ENCODE measurements at regions not wholly inside any gene's neighbourhood (a gene's known extent, or its start where the extent isn't known, plus 50 kb on each side); places are given as distances from the start of the nearest gene placed in this dataset.

DNA sequence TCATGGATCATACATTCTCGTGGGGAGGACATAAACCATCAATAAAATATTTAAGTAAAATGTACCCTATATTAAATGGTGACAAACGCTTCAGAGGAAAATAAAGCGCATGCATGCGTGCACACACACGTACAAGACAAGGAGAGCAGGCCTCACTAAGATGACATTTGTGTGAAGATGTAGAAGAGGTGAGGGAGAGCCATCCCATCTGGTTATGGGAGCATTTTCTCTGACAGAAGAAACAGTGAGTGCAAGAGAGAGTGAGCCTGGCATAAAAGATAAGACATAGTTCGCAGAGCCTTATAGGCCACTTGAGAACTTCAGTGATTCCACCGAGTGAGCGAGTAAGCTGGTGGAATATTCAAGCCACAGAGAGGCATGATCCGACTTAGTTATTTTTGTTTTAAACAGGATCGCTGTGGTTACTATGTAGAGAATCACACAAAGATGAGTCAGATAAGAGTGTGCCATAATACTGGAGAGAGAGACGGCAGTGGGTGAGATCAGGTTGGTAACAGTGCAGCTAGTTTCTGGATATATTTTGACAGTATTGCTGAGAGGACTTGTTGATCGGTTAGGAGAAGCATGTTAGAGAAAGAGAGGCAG, 624.2 kb downstream of the PLPP3 start:
- DNase-seq, result no peak

GRCh38 chr1:55951291-55951690, 628.1 kb downstream of the PLPP3 start:
- DNase-seq, result no peak

DNA sequence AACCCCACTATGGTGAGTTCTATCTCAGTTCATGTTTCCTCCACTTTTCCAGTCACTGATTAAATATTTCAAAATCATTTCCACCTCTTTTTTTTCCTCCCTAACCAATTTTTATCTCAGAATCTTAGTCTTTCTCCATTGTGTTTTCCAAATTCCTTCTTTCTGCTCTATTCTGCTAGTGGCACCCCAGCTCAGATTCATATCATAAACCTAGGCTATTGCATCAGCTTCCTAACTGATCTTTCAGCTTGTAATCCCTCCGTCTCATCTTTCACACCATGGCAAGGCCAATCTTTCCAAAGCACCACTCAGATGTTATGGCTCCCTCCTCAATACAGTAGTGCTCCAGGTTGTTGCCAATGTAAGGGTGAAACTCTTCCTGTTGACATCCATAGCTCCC, 631.9 kb downstream of the PLPP3 start:
- no peak for DNase-seq

DNA sequence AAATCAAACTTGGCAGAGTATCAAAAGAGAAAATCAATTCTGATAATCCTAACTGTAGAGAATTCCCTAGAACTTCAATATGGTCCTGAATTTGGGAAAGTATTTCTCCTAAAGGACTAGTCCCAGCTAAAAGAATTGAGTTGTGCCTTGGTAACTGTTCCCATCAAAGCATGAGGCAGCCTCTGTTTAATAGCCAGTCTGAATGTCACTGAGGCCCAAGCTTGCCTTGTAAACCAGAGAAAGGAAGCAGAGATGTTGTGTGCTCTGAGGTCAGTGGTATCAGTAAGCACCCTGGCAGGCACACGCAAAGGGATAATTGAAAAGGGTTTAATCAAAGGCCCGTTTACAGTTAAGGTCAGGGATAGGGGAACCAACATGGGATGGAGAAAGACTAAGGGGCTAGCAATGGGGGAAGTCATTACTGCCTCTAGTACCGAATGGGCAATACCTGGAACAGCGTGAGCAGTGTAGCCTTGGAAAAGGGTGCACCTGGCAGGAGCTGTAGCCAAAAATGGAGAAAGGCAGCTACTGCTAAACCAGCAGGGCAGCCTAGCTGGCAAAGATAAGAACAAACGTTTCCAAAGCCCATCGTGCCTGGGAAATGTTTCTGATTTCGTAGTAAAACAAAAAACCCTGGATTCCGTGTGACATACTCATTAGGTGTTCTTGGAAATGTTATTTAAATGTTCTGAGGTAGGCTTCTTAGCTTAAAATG, 635.5 kb downstream of the PLPP3 start:
- no peak for DNase-seq

DNA sequence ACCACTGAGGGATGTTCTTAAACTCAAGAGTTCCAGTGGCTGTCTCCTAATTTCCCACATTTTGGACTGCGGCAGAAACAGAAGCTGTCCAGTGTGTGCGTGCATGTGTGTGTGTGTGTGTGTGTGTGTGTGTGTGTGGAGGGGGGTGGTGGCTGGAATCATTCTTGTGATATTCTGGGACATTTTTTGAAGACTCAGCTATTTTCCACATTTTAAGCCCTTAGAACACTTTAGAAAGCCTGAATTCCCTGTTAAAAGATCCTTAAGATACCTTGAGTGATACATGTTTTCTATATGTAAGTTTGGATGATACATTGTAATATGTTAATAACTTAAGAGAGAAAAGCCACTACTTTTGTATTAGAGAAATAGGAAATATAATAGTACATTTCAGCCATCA, 636.4 kb downstream of the PLPP3 start:
- DNase-seq, result no peak

DNA sequence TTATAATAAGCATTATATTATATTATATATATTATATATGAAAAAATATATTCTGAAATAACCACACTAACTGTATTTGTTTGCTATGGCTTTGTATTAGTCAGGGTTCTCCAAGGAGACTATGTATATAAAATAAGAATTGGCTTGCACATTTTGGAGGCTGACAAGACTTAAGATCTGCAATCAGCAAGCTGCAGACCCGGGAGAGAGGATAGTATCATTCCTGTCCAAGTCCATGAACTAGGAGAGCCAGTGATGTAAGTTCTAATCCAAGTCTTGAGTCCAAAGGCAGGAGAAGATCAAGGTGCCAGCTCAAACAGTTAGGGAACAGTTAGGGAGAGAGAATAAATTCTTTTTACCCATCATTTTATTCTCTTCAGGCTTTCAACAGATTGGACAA, 639.5 kb downstream of the PLPP3 start:
- no peak for DNase-seq

- DNase-seq, result no peak
These were observed 640.5 kb downstream of the PLPP3 start for GRCh38 chr1:55938861-55939260.

DNA sequence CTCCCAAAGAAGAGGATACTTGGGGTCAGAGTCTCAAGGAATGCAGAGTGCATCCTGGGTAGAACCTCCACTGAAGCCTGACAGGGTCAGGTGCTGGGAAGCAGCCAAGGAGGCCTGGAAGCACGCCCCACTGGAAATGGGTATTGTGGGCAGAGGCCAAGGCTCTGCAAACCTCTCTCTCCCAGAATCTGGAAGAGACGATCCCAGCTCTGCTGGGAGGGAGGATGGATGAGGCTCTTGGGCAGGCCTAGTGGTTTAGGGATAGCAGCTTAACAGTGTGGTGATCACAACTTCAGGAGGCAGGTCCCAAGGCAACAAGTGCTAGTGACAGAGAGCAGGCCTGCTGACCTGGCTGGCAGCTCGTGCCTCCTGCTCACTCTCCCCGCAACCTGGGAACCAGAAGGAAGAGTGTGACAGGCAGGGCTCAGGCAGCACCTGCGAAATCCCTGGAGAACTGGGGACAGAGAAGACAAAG, 641.0 kb downstream of the PLPP3 start:
- no peak for DNase-seq

DNA sequence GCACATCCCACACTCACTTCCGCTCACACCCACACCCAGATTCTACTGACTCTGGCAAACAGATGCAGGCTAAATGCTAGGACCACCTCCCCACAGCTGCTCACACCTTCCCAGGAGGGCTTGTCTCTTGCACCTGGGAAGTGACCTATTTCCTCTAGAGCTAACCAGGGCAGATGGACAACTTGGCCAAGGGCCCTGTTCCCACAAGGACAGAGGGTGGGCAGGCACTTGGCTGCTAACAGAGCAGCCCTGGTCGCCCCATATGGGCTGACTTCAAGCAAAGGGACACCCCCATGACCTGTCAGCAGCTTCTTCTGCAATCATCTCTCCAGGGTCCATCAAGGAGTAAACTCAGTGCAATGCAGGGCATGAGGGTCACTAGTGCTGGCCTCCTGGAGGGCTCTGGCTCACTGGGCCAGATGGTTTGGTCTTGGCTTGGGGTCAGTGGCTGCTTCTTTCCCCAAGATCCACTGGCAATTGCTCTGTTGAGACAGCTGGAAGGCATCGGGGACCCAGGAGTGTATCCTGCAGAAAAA, 641.5 kb downstream of the PLPP3 start:
- no peak for DNase-seq

GRCh38 chr1:55935236-55935635, 644.1 kb downstream of the PLPP3 start:
- no peak for DNase-seq

GRCh38 chr1:55932402-55932801, 647.0 kb downstream of the PLPP3 start:
- DNase-seq, result no peak

DNA sequence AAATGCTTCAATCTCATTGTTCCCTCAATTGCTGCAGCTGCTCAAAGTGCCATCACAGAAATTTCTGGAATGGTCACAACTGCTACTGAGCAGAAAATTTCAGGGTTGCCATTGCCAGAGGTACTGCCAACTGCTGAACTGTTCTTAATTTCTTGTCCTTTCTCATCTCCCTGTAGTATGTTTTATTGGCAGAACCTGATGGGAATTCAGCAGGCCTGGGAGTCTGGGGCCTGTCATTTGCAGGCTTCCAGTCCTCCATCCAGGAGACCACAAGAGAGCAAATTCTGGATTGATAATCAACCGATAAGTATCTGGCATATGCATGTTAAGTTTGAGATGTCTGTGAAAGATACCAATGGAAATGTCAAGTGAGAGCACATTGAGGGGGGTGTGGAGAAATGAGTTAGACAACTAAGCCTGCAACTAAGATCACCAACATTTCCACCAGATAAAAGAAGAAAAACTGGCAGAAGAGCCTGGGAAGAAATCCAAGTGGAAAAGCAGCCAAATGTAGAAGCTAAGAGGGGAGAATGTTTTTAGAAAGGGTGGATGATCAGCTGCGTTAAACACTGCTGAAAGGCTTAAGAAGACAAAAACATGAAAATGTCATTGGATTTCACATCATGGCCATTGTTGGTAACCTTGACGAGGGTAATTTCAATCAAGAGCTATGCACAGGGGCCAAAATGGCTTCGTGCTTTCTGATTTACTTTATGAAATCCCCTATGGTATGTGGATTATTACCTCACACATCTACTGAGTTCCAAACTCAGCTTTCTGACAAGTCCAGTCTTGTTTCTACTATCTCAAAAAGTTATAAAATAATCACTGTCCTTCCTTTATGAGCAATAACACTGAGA, 648.1 kb downstream of the PLPP3 start:
- no peak for DNase-seq

GRCh38 chr1:55929652-55930051, 649.7 kb downstream of the PLPP3 start:
- no peak for DNase-seq

DNA sequence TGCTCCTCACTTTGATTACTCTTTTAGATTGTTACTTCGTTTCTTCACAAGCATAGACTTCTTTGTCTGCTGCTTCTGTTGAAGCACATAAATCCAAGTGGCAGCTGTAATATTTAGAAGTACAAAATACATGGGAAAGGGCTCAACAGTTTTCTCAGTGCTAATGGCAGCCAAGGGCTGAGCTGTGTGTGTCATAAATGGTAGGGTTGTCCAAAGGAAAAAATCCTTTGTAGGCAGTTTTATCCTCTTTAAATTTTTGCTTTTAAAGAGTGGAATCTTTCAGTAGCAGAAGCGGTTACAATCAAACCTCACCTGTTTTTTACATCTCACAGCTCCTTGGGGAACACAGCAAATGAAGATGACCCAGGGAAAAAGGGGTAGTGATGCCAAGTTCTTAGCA, 650.8 kb downstream of the PLPP3 start:
- DNase-seq, result no peak

GRCh38 chr1:55927702-55928290, 651.6 kb downstream of the PLPP3 start:
- no peak for DNase-seq

DNA sequence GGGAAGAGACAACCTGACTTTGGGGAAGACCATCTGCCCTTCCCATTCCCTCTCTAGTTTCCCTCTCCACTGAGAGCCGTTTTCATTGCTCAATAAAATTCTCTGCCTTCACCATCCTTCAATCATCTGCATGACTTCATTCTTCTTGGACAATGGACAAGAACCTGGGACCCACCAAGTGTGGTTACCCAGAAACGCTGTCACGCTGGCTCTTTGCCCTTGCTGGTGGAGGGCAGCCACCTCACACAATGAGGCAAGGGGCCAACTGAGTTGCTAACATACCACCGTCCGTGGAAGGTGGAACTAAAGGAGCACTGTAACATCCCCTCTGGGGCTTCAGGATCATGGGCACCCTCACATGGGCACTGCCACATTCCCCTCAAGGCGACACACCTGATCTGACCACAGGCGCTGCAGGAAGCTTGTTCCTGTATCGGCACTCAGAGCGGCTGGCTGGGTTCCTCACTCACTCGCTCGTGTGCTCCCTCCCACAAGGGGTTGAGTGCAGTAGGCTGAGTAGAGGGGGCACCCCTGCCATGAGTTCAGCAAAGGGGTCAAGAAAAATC, 652.4 kb downstream of the PLPP3 start:
- no peak for DNase-seq

- no peak for DNase-seq
These were observed 662.5 kb downstream of the PLPP3 start for GRCh38 chr1:55916907-55917306.

- DNase-seq, result no peak
These were observed 662.9 kb downstream of the PLPP3 start for GRCh38 chr1:55916481-55916880.

DNA sequence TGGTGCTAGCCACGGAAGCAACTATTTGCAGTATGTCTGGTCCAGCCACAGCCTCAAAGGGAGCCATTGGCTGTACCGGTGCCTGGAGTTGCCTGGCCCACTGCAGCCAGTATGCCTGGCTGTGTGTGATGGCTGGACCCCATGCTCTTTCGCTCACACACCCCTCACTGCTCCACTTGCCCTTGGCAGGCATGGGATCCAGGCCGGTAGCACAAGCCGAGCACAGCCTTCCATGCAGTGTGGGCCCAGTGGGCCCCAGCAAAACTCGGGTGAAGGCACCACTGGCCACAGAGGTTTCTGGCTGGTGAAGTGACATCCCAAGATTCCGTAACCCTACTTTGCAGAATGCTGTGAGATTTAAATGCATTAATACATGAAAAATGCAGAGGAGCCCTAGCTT, 665.8 kb downstream of the PLPP3 start:
- DNase-seq, result no peak

DNA sequence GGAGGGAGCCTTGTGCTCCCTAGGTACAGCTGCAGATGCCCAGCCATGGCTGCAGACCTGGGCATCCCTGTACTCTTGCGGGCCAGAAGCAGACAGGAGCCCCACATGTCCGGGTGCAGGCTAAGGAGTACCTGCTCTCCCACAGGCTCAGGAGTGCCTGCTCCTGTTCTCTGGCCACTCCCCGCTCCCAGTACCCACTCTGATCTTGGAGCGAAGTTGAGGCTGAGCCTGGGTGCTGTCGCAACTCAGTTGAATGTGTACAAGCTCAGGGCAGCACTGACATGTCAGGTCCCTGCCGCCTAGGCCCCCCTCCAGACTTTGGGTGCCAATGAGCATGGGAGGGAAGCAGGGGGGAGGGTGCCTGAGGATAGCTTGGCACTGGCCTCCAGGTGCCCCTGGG, 666.9 kb downstream of the PLPP3 start:
- no peak for DNase-seq

GRCh38 chr1:55904541-55904940, 674.8 kb downstream of the PLPP3 start:
- DNase-seq, result no peak

DNA sequence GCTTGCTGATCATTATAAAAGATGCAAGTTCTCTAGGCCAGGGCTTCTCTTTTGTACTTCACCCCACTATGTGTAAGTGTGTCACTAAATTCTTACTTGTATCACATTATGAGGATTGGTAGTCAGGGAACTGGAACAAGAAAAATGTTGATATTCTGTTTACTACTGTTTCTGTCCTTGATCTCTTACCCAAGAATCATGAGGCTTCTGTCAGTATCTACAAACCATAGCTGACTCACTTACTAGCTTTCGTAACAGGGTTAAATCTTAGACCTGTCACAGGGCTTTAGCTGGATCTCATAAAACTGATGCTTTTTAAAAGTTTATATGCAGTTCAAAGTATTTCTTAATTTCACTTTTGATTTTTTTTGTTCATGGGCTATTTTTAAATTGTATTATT, 681.2 kb downstream of the PLPP3 start:
- no peak for DNase-seq

- DNase-seq, result no peak
These were observed 681.0 kb upstream of the USP24 start for GRCh38 chr1:55896210-55896609.

Measured in CD4-positive, alpha-beta T cell treated with Interleukin-4 for 1 hour (primary cell).